ENCODE measurements at regions not wholly inside any gene's neighbourhood (a gene's known extent, or its start where the extent isn't known, plus 50 kb on each side); places are given as distances from the start of the nearest gene placed in this dataset.

DNA sequence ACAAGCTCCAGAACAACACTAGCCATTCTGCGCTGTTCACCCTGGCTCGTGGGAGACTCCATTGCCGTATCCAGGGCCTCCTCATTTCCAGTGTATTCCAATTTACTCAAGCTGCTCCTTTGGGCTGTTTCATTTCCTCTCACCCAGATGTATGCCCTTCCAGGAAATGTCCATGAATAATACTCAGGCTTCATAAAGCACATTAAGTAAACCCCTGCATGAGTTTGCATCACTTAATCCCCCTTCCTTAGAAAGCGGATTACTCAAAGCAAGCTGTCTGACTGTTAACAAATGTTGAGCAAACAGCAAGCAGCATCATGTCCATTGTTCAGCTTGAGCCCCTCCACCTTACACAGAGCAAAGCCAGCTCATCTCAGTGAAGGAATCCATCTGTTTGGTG lies 403.6 kb upstream of the PBX1 start:
- TF ChIP-seq POLR2A (IDR thresholded peaks at IDR 0.05; ENCODE audit: low read depth, low read length) (no peak), TAF1 (IDR thresholded peaks at IDR 0.05; ENCODE audit: low read depth, low read length) (no peak), SPI1 (IDR thresholded peaks at IDR 0.05; ENCODE audit: low read depth, low read length) (no peak), POU2F2 (IDR thresholded peaks at IDR 0.05; ENCODE audit: low read depth, low read length) (no peak), POLR2AphosphoS5 (IDR thresholded peaks at IDR 0.05; ENCODE audit: low read depth, low read length) (no peak)
